ENCODE measurements at regions not wholly inside any gene's neighbourhood (a gene's known extent, or its start where the extent isn't known, plus 50 kb on each side); places are given as distances from the start of the nearest gene placed in this dataset.
"Not testable (repeated sequence)": the region's sequence is repeated elsewhere in the genome, so short reads cannot be mapped to it uniquely, and the experiment has no call there.

GRCh38 chr16:62805221-62805857 is 769.1 kb upstream of the CDH8 start:
- no peak overlapping the region for H3K27ac ChIP-seq (ENCODE audit: low read length)
- H3K9ac ChIP-seq (ENCODE audit: low read depth, low read length) = no peak overlapping the region
- no peaks in the 10 kb centered on the region for H3K9me3 ChIP-seq (ENCODE audit: insufficient read depth, low read depth, low read length)
- H3K4me3 ChIP-seq (ENCODE audit: low read length) = no peak overlapping the region
- H3K27me3 ChIP-seq (ENCODE audit: insufficient read depth, low read length) = no peaks in the 10 kb centered on the region
- H3K4me1 ChIP-seq (ENCODE audit: insufficient read depth, low read length) = no peaks in the 10 kb centered on the region
- no peaks in the 10 kb centered on the region for H3K36me3 ChIP-seq (ENCODE audit: insufficient read depth, low read depth, low read length)

GRCh38 chr16:62794724-62795123 is 758.5 kb upstream of the CDH8 start:
- H3K27me3 ChIP-seq (ENCODE audit: insufficient read depth, low read length) = no peaks in the 10 kb centered on the region
- H3K36me3 ChIP-seq (ENCODE audit: insufficient read depth, low read depth, low read length) = no peaks in the 10 kb centered on the region
- H3K27ac ChIP-seq (ENCODE audit: low read length) = no peak overlapping the region
- no peak overlapping the region for H3K4me3 ChIP-seq (ENCODE audit: low read length)
- H3K9me3 ChIP-seq (ENCODE audit: insufficient read depth, low read depth, low read length) = no peaks in the 10 kb centered on the region
- H3K9ac ChIP-seq (ENCODE audit: low read depth, low read length) = no peak overlapping the region
- no peaks in the 10 kb centered on the region for H3K4me1 ChIP-seq (ENCODE audit: insufficient read depth, low read length)

- not testable (repeated sequence) for H3K4me3 ChIP-seq (ENCODE audit: low read length); H3K9me3 ChIP-seq (ENCODE audit: insufficient read depth, low read depth, low read length); H3K36me3 ChIP-seq (ENCODE audit: insufficient read depth, low read depth, low read length); H3K4me1 ChIP-seq (ENCODE audit: insufficient read depth, low read length); H3K9ac ChIP-seq (ENCODE audit: low read depth, low read length); H3K27ac ChIP-seq (ENCODE audit: low read length); H3K27me3 ChIP-seq (ENCODE audit: insufficient read depth, low read length)
These were observed 743.8 kb upstream of the CDH8 start for GRCh38 chr16:62780081-62780480.

GRCh38 chr16:62764572-62764971 is 728.3 kb upstream of the CDH8 start:
- Histone ChIP-seq H3K27ac (ENCODE audit: low read length) (no peak overlapping the region), H3K9me3 (ENCODE audit: insufficient read depth, low read depth, low read length) (no peaks in the 10 kb centered on the region), H3K9ac (ENCODE audit: low read depth, low read length) (no peak overlapping the region), H3K36me3 (ENCODE audit: insufficient read depth, low read depth, low read length) (no peaks in the 10 kb centered on the region), H3K27me3 (ENCODE audit: insufficient read depth, low read length) (no peaks in the 10 kb centered on the region), H3K4me1 (ENCODE audit: insufficient read depth, low read length) (no peaks in the 10 kb centered on the region), H3K4me3 (ENCODE audit: low read length) (no peak overlapping the region)

- H3K4me3 ChIP-seq (ENCODE audit: low read length) = no peak overlapping the region
- H3K27me3 ChIP-seq (ENCODE audit: insufficient read depth, low read length) = no peaks in the 10 kb centered on the region
- no peaks in the 10 kb centered on the region for H3K9me3 ChIP-seq (ENCODE audit: insufficient read depth, low read depth, low read length)
- no peak overlapping the region for H3K27ac ChIP-seq (ENCODE audit: low read length)
- H3K9ac ChIP-seq (ENCODE audit: low read depth, low read length) = no peak overlapping the region
- H3K36me3 ChIP-seq (ENCODE audit: insufficient read depth, low read depth, low read length) = no peaks in the 10 kb centered on the region
- no peaks in the 10 kb centered on the region for H3K4me1 ChIP-seq (ENCODE audit: insufficient read depth, low read length)
These were observed 724.2 kb upstream of the CDH8 start for GRCh38 chr16:62760398-62760797.

- H3K27ac ChIP-seq (ENCODE audit: low read length) = no peak overlapping the region
- no peak overlapping the region for H3K4me3 ChIP-seq (ENCODE audit: low read length)
- no peaks in the 10 kb centered on the region for H3K27me3 ChIP-seq (ENCODE audit: insufficient read depth, low read length)
- H3K4me1 ChIP-seq (ENCODE audit: insufficient read depth, low read length) = no peaks in the 10 kb centered on the region
- no peaks in the 10 kb centered on the region for H3K9me3 ChIP-seq (ENCODE audit: insufficient read depth, low read depth, low read length)
- no peak overlapping the region for H3K9ac ChIP-seq (ENCODE audit: low read depth, low read length)
- H3K36me3 ChIP-seq (ENCODE audit: insufficient read depth, low read depth, low read length) = no peaks in the 10 kb centered on the region
These were observed 719.7 kb upstream of the CDH8 start for GRCh38 chr16:62755938-62756337.

- Histone ChIP-seq H3K4me3 (ENCODE audit: low read length) (no peak overlapping the region), H3K36me3 (ENCODE audit: insufficient read depth, low read depth, low read length) (no peaks in the 10 kb centered on the region)
These were observed 716.6 kb upstream of the CDH8 start for GRCh38 chr16:62752854-62753253.

GRCh38 chr16:62751218-62751617 is 715.0 kb upstream of the CDH8 start:
- Histone ChIP-seq H3K27me3 (ENCODE audit: insufficient read depth, low read length) (no peaks in the 10 kb centered on the region), H3K36me3 (ENCODE audit: insufficient read depth, low read depth, low read length) (no peaks in the 10 kb centered on the region), H3K4me1 (ENCODE audit: insufficient read depth, low read length) (no peaks in the 10 kb centered on the region), H3K27ac (ENCODE audit: low read length) (no peak overlapping the region), H3K9me3 (ENCODE audit: insufficient read depth, low read depth, low read length) (no peaks in the 10 kb centered on the region), H3K4me3 (ENCODE audit: low read length) (no peak overlapping the region), H3K9ac (ENCODE audit: low read depth, low read length) (no peak overlapping the region)

More at GRCh38 chr16:62752854-62753253, 716.6 kb upstream of the CDH8 start:
- Histone ChIP-seq H3K4me1 (ENCODE audit: insufficient read depth, low read length) (no peaks in the 10 kb centered on the region), H3K9me3 (ENCODE audit: insufficient read depth, low read depth, low read length) (no peaks in the 10 kb centered on the region), H3K27ac (ENCODE audit: low read length) (no peak overlapping the region), H3K27me3 (ENCODE audit: insufficient read depth, low read length) (no peaks in the 10 kb centered on the region), H3K9ac (ENCODE audit: low read depth, low read length) (no peak overlapping the region)

- no peak overlapping the region for H3K27ac ChIP-seq (ENCODE audit: low read length)
- H3K27me3 ChIP-seq (ENCODE audit: insufficient read depth, low read length) = no peaks in the 10 kb centered on the region
- H3K9ac ChIP-seq (ENCODE audit: low read depth, low read length) = no peak overlapping the region
- no peaks in the 10 kb centered on the region for H3K36me3 ChIP-seq (ENCODE audit: insufficient read depth, low read depth, low read length)
- H3K4me3 ChIP-seq (ENCODE audit: low read length) = no peak overlapping the region
- no peaks in the 10 kb centered on the region for H3K4me1 ChIP-seq (ENCODE audit: insufficient read depth, low read length)
- no peaks in the 10 kb centered on the region for H3K9me3 ChIP-seq (ENCODE audit: insufficient read depth, low read depth, low read length)
These were observed 705.5 kb upstream of the CDH8 start for GRCh38 chr16:62741692-62742091.

GRCh38 chr16:62738666-62739460 is 702.6 kb upstream of the CDH8 start:
- H3K4me1 ChIP-seq (ENCODE audit: insufficient read depth, low read length) = no peaks in the 10 kb centered on the region
- no peak overlapping the region for H3K4me3 ChIP-seq (ENCODE audit: low read length)
- no peaks in the 10 kb centered on the region for H3K27me3 ChIP-seq (ENCODE audit: insufficient read depth, low read length)
- no peaks in the 10 kb centered on the region for H3K36me3 ChIP-seq (ENCODE audit: insufficient read depth, low read depth, low read length)
- H3K27ac ChIP-seq (ENCODE audit: low read length) = no peak overlapping the region
- H3K9me3 ChIP-seq (ENCODE audit: insufficient read depth, low read depth, low read length) = no peaks in the 10 kb centered on the region
- H3K9ac ChIP-seq (ENCODE audit: low read depth, low read length) = no peak overlapping the region

GRCh38 chr16:62732092-62732491 is 695.9 kb upstream of the CDH8 start:
- Histone ChIP-seq H3K36me3 (ENCODE audit: insufficient read depth, low read depth, low read length) (no peaks in the 10 kb centered on the region), H3K4me3 (ENCODE audit: low read length) (no peak overlapping the region), H3K27me3 (ENCODE audit: insufficient read depth, low read length) (no peaks in the 10 kb centered on the region), H3K9me3 (ENCODE audit: insufficient read depth, low read depth, low read length) (no peaks in the 10 kb centered on the region), H3K4me1 (ENCODE audit: insufficient read depth, low read length) (no peaks in the 10 kb centered on the region), H3K27ac (ENCODE audit: low read length) (no peak overlapping the region), H3K9ac (ENCODE audit: low read depth, low read length) (no peak overlapping the region)

GRCh38 chr16:62724670-62725269 is 688.5 kb upstream of the CDH8 start:
- H3K27ac ChIP-seq (ENCODE audit: low read length); H3K36me3 ChIP-seq (ENCODE audit: insufficient read depth, low read depth, low read length); H3K9me3 ChIP-seq (ENCODE audit: insufficient read depth, low read depth, low read length); H3K9ac ChIP-seq (ENCODE audit: low read depth, low read length); H3K27me3 ChIP-seq (ENCODE audit: insufficient read depth, low read length); H3K4me3 ChIP-seq (ENCODE audit: low read length); H3K4me1 ChIP-seq (ENCODE audit: insufficient read depth, low read length): not testable (repeated sequence)

All from iPS-20b (cell line).